Psoas muscle (tissue), 7 donors: ENCODE measurements at regions not wholly inside any gene's neighbourhood (a gene's known extent, or its start where the extent isn't known, plus 50 kb on each side); places are given as distances from the start of the nearest gene placed in this dataset.
A peak's percentile ranks its signal among the peaks of the same experiment; 100 is the strongest.

Experiments used
- ATAC-seq, 4 donors: fragments of 200-7000 bp; cut with Tn5 transposase; one replicate each; pipeline ENCODE4 v1.9.1; 2020; ENCODE audit warnings: moderate library complexity in 3 of 4, mild to moderate bottlenecking in 2 of 4
- DNase-seq, 2 donors: peaks; one replicate each; pipeline ENCODE4 v3.0.0-alpha.2; 2020
- H3K27ac ChIP-seq: fragments of 200-600 bp; one replicate; pipeline ENCODE4 v1.8.0; 2022
- H3K27me3 ChIP-seq, 3 donors: fragments of 200-600 bp in 1 of 3; one replicate each; pipeline versions ENCODE4 v1.6.1 to v1.8.0; 2013 to 2022; ENCODE audit warnings: low read length in 2 of 3, mild to moderate bottlenecking in 2 of 3, moderate library complexity in 1 of 3; ENCODE audit not compliant: insufficient read depth in 3 of 3
- H3K36me3 ChIP-seq, 2 donors: fragments of 200-600 bp in 1 of 2; one replicate each; pipeline versions ENCODE4 v1.6.1 to v1.8.0; 2013 to 2022; ENCODE audit warnings: low read depth in 1 of 2, mild to moderate bottlenecking in 1 of 2, moderate library complexity in 1 of 2; ENCODE audit not compliant: insufficient read depth in 1 of 2
- H3K4me1 ChIP-seq: fragments of 200-600 bp; one replicate; pipeline ENCODE4 v1.8.0; 2022
- H3K4me3 ChIP-seq: fragments of 200-600 bp; one replicate; pipeline ENCODE4 v1.8.0; 2022; ENCODE audit warnings: mild to moderate bottlenecking
- H3K9me3 ChIP-seq: fragments of 200-600 bp; one replicate; pipeline ENCODE4 v1.8.0; 2022
- WGBS, 3 donors: extraction: QIAGEN DNeasy Blood & Tissue Kit; methylation state at CpG; one replicate each; pipeline versions ENCODE4 v1.1.6 to v1.1.7; 2013; 5-methylcytosine and 5-hydroxymethylcytosine counted together
- intact Hi-C, 2 donors: fragments of 100-400 bp; cut with DNase I; formaldehyde crosslinking; loops; one replicate each; pipeline versions ENCODE4 v1.11.0 to v1.14.2; 2022
- TF ChIP-seq, protein P1 (sequence below): fragments of 200-600 bp; IDR thresholded peaks from one replicate; pipeline ENCODE4 v1.8.0; 2022; ENCODE audit warnings: antibody characterized with exemption
- donor health status: healthy with polysubstance abuse.
- donor health status: DM: no; HTN: no; CAD: no; lungs with moderate emphysema.
- donor health status: Bipolar disorder and iron deficiency.
- donor health status: healthy.
- donor health status: DM: yes; HTN: yes; CAD: no.
- donor health status: DM: no; HTN: no; CAD: no.
- donor health status: DM: yes; HTN: yes; CAD: no.

DNA sequence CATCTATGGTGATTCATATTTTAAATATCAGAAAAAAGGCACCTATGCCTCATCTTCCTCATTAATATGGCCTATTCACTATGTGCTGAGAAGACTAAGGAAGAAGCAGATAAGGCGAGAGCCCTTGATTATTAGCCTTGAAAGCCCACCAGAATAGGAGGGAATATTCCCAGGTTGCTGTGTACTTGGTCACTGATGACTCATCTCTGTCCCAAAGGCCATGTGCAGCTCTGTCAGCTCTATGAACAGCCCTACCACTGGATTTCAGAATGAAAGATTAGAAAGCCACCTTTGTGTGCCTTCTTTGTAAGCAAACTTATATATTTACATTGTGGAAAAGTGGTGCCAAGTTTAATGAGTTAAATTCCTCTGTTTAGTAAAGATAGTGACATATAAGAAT is 211.5 kb downstream of the NFKBIZ start:
- no peak overlapping the region for H3K27ac ChIP-seq
- intact Hi-C loops = no loop called here
- H3K4me3 ChIP-seq = no peak overlapping the region
- peak in 1 of 4 donors; percentile 54 for ATAC-seq
- TF ChIP-seq, protein P1, sequence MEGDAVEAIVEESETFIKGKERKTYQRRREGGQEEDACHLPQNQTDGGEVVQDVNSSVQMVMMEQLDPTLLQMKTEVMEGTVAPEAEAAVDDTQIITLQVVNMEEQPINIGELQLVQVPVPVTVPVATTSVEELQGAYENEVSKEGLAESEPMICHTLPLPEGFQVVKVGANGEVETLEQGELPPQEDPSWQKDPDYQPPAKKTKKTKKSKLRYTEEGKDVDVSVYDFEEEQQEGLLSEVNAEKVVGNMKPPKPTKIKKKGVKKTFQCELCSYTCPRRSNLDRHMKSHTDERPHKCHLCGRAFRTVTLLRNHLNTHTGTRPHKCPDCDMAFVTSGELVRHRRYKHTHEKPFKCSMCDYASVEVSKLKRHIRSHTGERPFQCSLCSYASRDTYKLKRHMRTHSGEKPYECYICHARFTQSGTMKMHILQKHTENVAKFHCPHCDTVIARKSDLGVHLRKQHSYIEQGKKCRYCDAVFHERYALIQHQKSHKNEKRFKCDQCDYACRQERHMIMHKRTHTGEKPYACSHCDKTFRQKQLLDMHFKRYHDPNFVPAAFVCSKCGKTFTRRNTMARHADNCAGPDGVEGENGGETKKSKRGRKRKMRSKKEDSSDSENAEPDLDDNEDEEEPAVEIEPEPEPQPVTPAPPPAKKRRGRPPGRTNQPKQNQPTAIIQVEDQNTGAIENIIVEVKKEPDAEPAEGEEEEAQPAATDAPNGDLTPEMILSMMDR = no peak
- DNase-seq = no peak
- no peaks in the 10 kb centered on the region for H3K9me3 ChIP-seq
- H3K36me3 ChIP-seq = no peaks in the 10 kb centered on the region
- no peaks in the 10 kb centered on the region for H3K27me3 ChIP-seq
- WGBS, 3 donors = 69 to 87% (median 78%) methylated on average over 1 of the region's 1 CpG
- H3K4me1 ChIP-seq = no peaks in the 10 kb centered on the region

DNA sequence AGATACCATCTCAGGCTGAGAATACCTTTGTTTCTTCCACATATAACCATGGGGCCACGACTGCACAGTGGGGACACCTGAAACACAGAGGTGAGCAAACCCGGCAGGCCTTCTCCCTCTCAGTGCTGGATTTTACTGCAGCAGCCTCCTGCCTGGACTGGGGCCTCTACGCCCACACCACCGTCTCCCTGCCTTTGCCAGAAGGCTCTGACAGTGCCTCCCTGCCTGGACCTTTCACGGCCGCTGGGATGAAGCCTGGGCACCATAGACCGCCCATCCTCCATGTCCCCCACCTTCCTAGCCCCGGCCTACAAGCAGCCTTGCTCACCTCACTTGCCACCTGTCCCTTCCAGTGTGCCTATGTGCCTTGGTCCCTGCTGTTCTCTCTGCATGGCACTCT is 214.3 kb downstream of the NFKBIZ start:
- intact Hi-C loops = no loop called here
- Histone ChIP-seq H3K27me3 (no peaks in the 10 kb centered on the region), H3K4me3 (no peak overlapping the region), H3K36me3 (no peaks in the 10 kb centered on the region), H3K9me3 (no peaks in the 10 kb centered on the region), H3K4me1 (no peaks in the 10 kb centered on the region), H3K27ac (no peak overlapping the region)
- 91 to 94% (median 92%) methylated on average over 8 of the region's 8 CpGs for WGBS, 3 donors
- TF ChIP-seq, protein P1 = no peak
- no peak for DNase-seq
- no peak for ATAC-seq

DNA sequence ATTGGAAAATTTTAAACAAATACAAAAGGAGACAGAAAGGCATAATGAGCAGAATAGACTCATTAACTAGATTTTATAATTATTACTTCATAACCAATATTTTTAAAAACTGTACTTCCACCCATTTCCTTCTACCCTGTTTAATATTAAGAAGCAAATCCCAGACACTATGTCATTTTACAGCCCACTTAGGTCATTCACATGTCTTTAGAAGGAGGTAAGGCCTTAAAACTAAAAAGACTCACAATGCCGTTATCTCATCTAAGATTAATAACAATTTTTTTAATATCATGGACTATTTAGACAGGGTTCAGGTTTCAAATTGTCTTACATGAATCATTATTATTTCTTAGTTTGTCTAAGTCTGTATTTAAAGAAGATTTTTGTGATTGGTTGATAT is 217.2 kb downstream of the NFKBIZ start:
- H3K9me3 ChIP-seq = no peaks in the 10 kb centered on the region
- ATAC-seq (no peak), DNase-seq (no peak)
- no peaks in the 10 kb centered on the region for H3K4me1 ChIP-seq
- no peak overlapping the region for H3K27ac ChIP-seq
- TF ChIP-seq, protein P1 = no peak
- intact Hi-C loops = no loop called here
- H3K4me3 ChIP-seq = no peak overlapping the region
- H3K27me3 ChIP-seq = no peaks in the 10 kb centered on the region
- 83 to 92% (median 90%) methylated on average over 1 of the region's 1 CpG for WGBS, 3 donors
- H3K36me3 ChIP-seq = no peaks in the 10 kb centered on the region

DNA sequence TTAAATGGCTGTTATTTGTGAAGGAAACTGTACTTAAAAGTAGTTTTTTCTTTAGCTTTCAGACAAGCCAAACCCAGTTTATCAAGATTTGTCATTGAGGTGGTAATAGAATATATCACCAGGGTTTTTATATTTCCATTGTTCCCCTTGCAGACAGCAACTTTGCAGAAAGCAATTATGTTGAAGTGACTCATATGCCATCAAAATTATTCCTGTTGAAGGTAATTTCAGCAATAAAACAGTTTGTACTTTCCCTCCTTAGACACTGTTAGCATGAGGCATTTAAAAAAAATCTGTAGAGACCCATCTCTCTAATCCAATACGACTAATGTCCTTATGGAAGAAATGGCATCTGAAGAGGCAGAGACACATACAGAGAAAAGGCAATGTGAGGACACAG is 219.0 kb downstream of the NFKBIZ start:
- DNase-seq (no peak), ATAC-seq (no peak)
- intact Hi-C loops = no loop called here
- 36 to 81% (median 81%) methylated on average over 1 of the region's 1 CpG for WGBS, 3 donors
- Histone ChIP-seq H3K4me1 (no peaks in the 10 kb centered on the region), H3K36me3 (no peaks in the 10 kb centered on the region), H3K4me3 (no peak overlapping the region), H3K9me3 (no peaks in the 10 kb centered on the region), H3K27ac (no peak overlapping the region), H3K27me3 (no peaks in the 10 kb centered on the region)
- TF ChIP-seq, protein P1 = no peak

DNA sequence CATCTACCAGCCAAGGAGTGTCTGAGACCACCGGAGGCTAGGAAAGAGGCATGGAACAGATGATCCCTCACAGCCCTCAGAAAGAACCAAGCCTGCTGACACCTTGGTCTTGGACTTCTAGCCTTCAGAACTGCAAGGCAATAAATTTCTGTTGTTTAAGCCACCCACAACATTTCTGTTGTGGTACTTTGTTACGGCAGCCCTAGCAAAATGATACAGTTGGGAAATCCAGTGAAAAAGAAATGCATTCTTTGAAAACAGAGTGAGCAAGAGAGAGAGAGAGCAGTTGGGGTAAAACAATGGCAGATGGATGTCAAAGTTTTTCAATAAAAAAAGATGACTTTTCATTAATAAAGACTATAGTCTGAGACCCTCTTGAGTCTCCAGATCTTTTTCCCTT is 219.4 kb downstream of the NFKBIZ start:
- DNase-seq (no peak), ATAC-seq (no peak)
- no peaks in the 10 kb centered on the region for H3K9me3 ChIP-seq
- intact Hi-C loops = no loop called here
- H3K4me3 ChIP-seq = no peak overlapping the region
- H3K27me3 ChIP-seq = no peaks in the 10 kb centered on the region
- no peaks in the 10 kb centered on the region for H3K36me3 ChIP-seq
- WGBS, 3 donors = 78 to 83% (median 81%) methylated on average over 2 of the region's 2 CpGs
- no peak overlapping the region for H3K27ac ChIP-seq
- H3K4me1 ChIP-seq = no peaks in the 10 kb centered on the region
- TF ChIP-seq, protein P1 = no peak
